Mesenchymal stem cell (in vitro differentiated cells and primary cell): ENCODE measurements at regions not wholly inside any gene's neighbourhood (a gene's known extent, or its start where the extent isn't known, plus 50 kb on each side); places are given as distances from the start of the nearest gene placed in this dataset.

ENCODE experiments used
- DNase-seq: peaks from one replicate; pipeline ENCODE4 v3.0.0-alpha.2; 2013
- H2AFZ ChIP-seq: one replicate; pipeline ENCODE4 v1.6.1; 2013; ENCODE audit warnings: low read depth, mild to moderate bottlenecking, control low read depth, inconsistent platforms, low read length, moderate library complexity
- H2AK5ac ChIP-seq: 2 replicates; pipeline ENCODE4 v1.6.1; 2013; ENCODE audit warnings: low read length, moderate library complexity, mild to moderate bottlenecking, inconsistent platforms; ENCODE audit not compliant: severe bottlenecking
- H2BK120ac ChIP-seq: one replicate; pipeline ENCODE4 v1.6.1; 2013; ENCODE audit warnings: low read depth, mild to moderate bottlenecking, inconsistent platforms, low read length, moderate library complexity
- H2BK12ac ChIP-seq, 2 experiments: one replicate each; pipeline ENCODE4 v1.6.1; 2013; ENCODE audit warnings: inconsistent platforms in 2 of 2, low read length in 2 of 2, mild to moderate bottlenecking in 2 of 2, moderate library complexity in 2 of 2, control low read depth in 1 of 2
- H2BK15ac ChIP-seq: one replicate; pipeline ENCODE4 v1.6.1; 2013; ENCODE audit warnings: mild to moderate bottlenecking, low read depth, inconsistent platforms; ENCODE audit not compliant: poor library complexity, severe bottlenecking
- H2BK5ac ChIP-seq: 2 replicates; pipeline ENCODE4 v1.6.1; 2013; ENCODE audit warnings: low read depth, mild to moderate bottlenecking, low read length, control low read depth, inconsistent platforms; ENCODE audit not compliant: poor library complexity, severe bottlenecking
- H3K14ac ChIP-seq, 2 experiments: one replicate each; pipeline ENCODE4 v1.6.1; 2013; ENCODE audit warnings: inconsistent platforms in 2 of 2, low read length in 2 of 2, control low read depth in 1 of 2, mild to moderate bottlenecking in 1 of 2, moderate library complexity in 1 of 2
- H3K18ac ChIP-seq, 2 experiments: one replicate each; pipeline ENCODE4 v1.6.1; 2013; ENCODE audit warnings: inconsistent platforms in 2 of 2, low read length in 2 of 2, control low read depth in 1 of 2, low read depth in 1 of 2, mild to moderate bottlenecking in 1 of 2
- H3K23ac ChIP-seq, 2 experiments: one replicate each; pipeline ENCODE4 v1.6.1; 2013; ENCODE audit warnings: inconsistent platforms in 2 of 2, low read length in 2 of 2, mild to moderate bottlenecking in 2 of 2, moderate library complexity in 2 of 2, control low read depth in 1 of 2
- H3K27ac ChIP-seq: 2 replicates; pipeline ENCODE4 v1.5.1; 2013; ENCODE audit warnings: mild to moderate bottlenecking, moderate library complexity, low read length, control low read depth, inconsistent platforms; ENCODE audit not compliant: poor library complexity, severe bottlenecking
- H3K27me3 ChIP-seq, 2 experiments: 2 replicates each; pipeline versions ENCODE4 v1.6.1 to v1.7.0; 2013; ENCODE audit warnings: low read length in 2 of 2, mild to moderate bottlenecking in 2 of 2, moderate library complexity in 2 of 2, control low read depth in 1 of 2, inconsistent platforms in 1 of 2; ENCODE audit not compliant: control insufficient read depth in 1 of 2, insufficient read depth in 1 of 2
- H3K36me3 ChIP-seq, 2 experiments: 2 replicates each; pipeline versions ENCODE4 v1.6.1 to v1.7.0; 2013; ENCODE audit warnings: low read length in 2 of 2, control low read depth in 1 of 2, inconsistent platforms in 1 of 2, low read depth in 1 of 2, mild to moderate bottlenecking in 1 of 2; ENCODE audit not compliant: insufficient read depth in 2 of 2, control insufficient read depth in 1 of 2
- H3K4ac ChIP-seq, 2 experiments: one replicate each; pipeline ENCODE4 v1.6.1; 2013; ENCODE audit warnings: inconsistent platforms in 2 of 2, low read length in 2 of 2, mild to moderate bottlenecking in 2 of 2, moderate library complexity in 2 of 2, control low read depth in 1 of 2, low read depth in 1 of 2
- H3K4me1 ChIP-seq: 2 replicates; pipeline ENCODE4 v1.6.1; 2013; ENCODE audit warnings: low read depth, low read length, control low read depth; ENCODE audit not compliant: control insufficient read depth, insufficient read depth
- H3K4me2 ChIP-seq: 2 replicates; pipeline ENCODE4 v1.6.1; 2013; ENCODE audit warnings: low read length, mild to moderate bottlenecking, inconsistent platforms; ENCODE audit not compliant: poor library complexity, severe bottlenecking
- H3K4me3 ChIP-seq, 2 experiments: 2 replicates each; pipeline versions ENCODE4 v1.5.1 to v1.7.0; 2013; ENCODE audit warnings: low read length in 2 of 2, mild to moderate bottlenecking in 2 of 2, control low read depth in 1 of 2, low read depth in 1 of 2; ENCODE audit not compliant: insufficient read depth in 1 of 2
- H3K79me1 ChIP-seq: replicated peaks from 2 replicates; pipeline ENCODE4 v1.6.1; 2013; ENCODE audit warnings: mild to moderate bottlenecking, control low read depth, low read length, inconsistent platforms; ENCODE audit not compliant: poor library complexity, severe bottlenecking
- H3K9ac ChIP-seq: 2 replicates; pipeline ENCODE4 v1.7.0; 2013; ENCODE audit warnings: mild to moderate bottlenecking, low read length, moderate library complexity
- H3K9me3 ChIP-seq: 2 replicates; pipeline ENCODE4 v1.7.0; 2013; ENCODE audit warnings: mild to moderate bottlenecking, low read length; ENCODE audit not compliant: control insufficient read depth
- H4K8ac ChIP-seq: one replicate; pipeline ENCODE4 v1.6.1; 2013; ENCODE audit warnings: inconsistent platforms, mild to moderate bottlenecking, low read length, moderate library complexity
- H4K91ac ChIP-seq: one replicate; pipeline ENCODE4 v1.6.1; 2013; ENCODE audit warnings: mild to moderate bottlenecking, low read length, inconsistent platforms
- WGBS: methylation state at CpG from one replicate; pipeline ENCODE4 v1.1.7; 2013; ENCODE audit warnings: mixed read lengths; 5-methylcytosine and 5-hydroxymethylcytosine counted together

GRCh38 chr1:103180660-103181059 is 72.3 kb upstream of the COL11A1 start:
- Histone ChIP-seq H3K18ac (no peak overlapping the region), H3K4me1 (no peaks in the 10 kb centered on the region), H3K9ac (no peak overlapping the region), H3K36me3 (no peaks in the 10 kb centered on the region), H4K8ac (no peak overlapping the region), H2BK15ac (no peak overlapping the region), H3K4me3 (no peak overlapping the region), H3K79me1 (no peaks in the 10 kb centered on the region), H3K14ac (no peak overlapping the region), H2BK12ac (no peak overlapping the region), H3K27me3 (no peaks in the 10 kb centered on the region), H2BK5ac (no peak overlapping the region), H4K91ac (no peak overlapping the region), H2BK120ac (no peak overlapping the region), H3K23ac (no peak overlapping the region), H3K27ac (peak overlapping the region; percentile 28), H3K9me3 (no peaks in the 10 kb centered on the region), H3K4ac (no peak overlapping the region), H3K4me2 (no peak overlapping the region), H2AFZ (no peak overlapping the region), H2AK5ac (no peak overlapping the region)
- WGBS = 45% methylated on average over 2 of the region's 3 CpGs
- no peak for DNase-seq

GRCh38 chr1:103177108-103177775 is 68.9 kb upstream of the COL11A1 start:
- Histone ChIP-seq H3K14ac (no peak overlapping the region), H3K79me1 (no peaks in the 10 kb centered on the region)
- WGBS = 83% methylated on average over 3 of the region's 6 CpGs

GRCh38 chr1:103171041-103171590 is 62.8 kb upstream of the COL11A1 start:
- DNase-seq = no peak
- no peak overlapping the region for H3K4me2 ChIP-seq
- H2AK5ac ChIP-seq = no peak overlapping the region
- H3K9me3 ChIP-seq = peaks cover 2% of the 10 kb centered on the region
- H3K4me3 ChIP-seq = no peak overlapping the region
- no peaks in the 10 kb centered on the region for H3K27me3 ChIP-seq
- no peak overlapping the region for H3K27ac ChIP-seq
- H2BK5ac ChIP-seq = no peak overlapping the region
- H4K8ac ChIP-seq = no peak overlapping the region
- H2BK12ac ChIP-seq = no peak overlapping the region
- no peaks in the 10 kb centered on the region for H3K4me1 ChIP-seq
- H2BK15ac ChIP-seq = no peak overlapping the region
- H3K36me3 ChIP-seq = no peaks in the 10 kb centered on the region
- H3K79me1 ChIP-seq = no peaks in the 10 kb centered on the region
- H3K9ac ChIP-seq = no peak overlapping the region
- WGBS = 50% methylated on average over 1 of the region's 1 CpG
- no peak overlapping the region for H3K18ac ChIP-seq
- no peak overlapping the region for H4K91ac ChIP-seq
- H2AFZ ChIP-seq = no peak overlapping the region
- no peak overlapping the region for H2BK120ac ChIP-seq
- no peak overlapping the region for H3K23ac ChIP-seq
- no peak overlapping the region for H3K4ac ChIP-seq
- no peak overlapping the region for H3K14ac ChIP-seq

More at GRCh38 chr1:103177108-103177775, 68.9 kb upstream of the COL11A1 start:
- H2BK12ac ChIP-seq = no peak overlapping the region
- no peak overlapping the region for H4K8ac ChIP-seq
- H3K4ac ChIP-seq = no peak overlapping the region
- H2AFZ ChIP-seq = no peak overlapping the region
- H3K4me3 ChIP-seq = no peak overlapping the region
- H3K23ac ChIP-seq = no peak overlapping the region
- H3K18ac ChIP-seq = no peak overlapping the region
- H2BK15ac ChIP-seq = no peak overlapping the region
- no peak overlapping the region for H3K27ac ChIP-seq
- H3K9me3 ChIP-seq = no peaks in the 10 kb centered on the region
- no peak overlapping the region for H2BK120ac ChIP-seq
- H3K4me1 ChIP-seq = no peaks in the 10 kb centered on the region
- H2AK5ac ChIP-seq = no peak overlapping the region
- no peak for DNase-seq
- H3K27me3 ChIP-seq = no peaks in the 10 kb centered on the region
- H3K4me2 ChIP-seq = no peak overlapping the region
- H3K9ac ChIP-seq = no peak overlapping the region
- no peaks in the 10 kb centered on the region for H3K36me3 ChIP-seq
- H2BK5ac ChIP-seq = no peak overlapping the region
- H4K91ac ChIP-seq = no peak overlapping the region

- WGBS = 100% methylated on average over 2 of the region's 7 CpGs
- no peak overlapping the region for H3K4me2 ChIP-seq
These were observed 62.3 kb upstream of the COL11A1 start for GRCh38 chr1:103170609-103171008.

More at GRCh38 chr1:103170609-103171008, 62.3 kb upstream of the COL11A1 start:
- Histone ChIP-seq H2BK15ac (no peak overlapping the region), H2BK120ac (no peak overlapping the region), H2AK5ac (no peak overlapping the region), H3K36me3 (no peaks in the 10 kb centered on the region), H3K23ac (no peak overlapping the region), H3K18ac (no peak overlapping the region), H3K9ac (no peak overlapping the region), H3K27ac (no peak overlapping the region), H4K8ac (no peak overlapping the region), H3K4me3 (no peak overlapping the region), H3K4ac (no peak overlapping the region), H4K91ac (no peak overlapping the region), H2BK5ac (no peak overlapping the region), H2BK12ac (no peak overlapping the region), H2AFZ (no peak overlapping the region), H3K14ac (no peak overlapping the region), H3K4me1 (no peaks in the 10 kb centered on the region), H3K9me3 (peaks cover 6% of the 10 kb centered on the region), H3K79me1 (no peaks in the 10 kb centered on the region), H3K27me3 (no peaks in the 10 kb centered on the region)
- no peak for DNase-seq
